A673 (cell line): ENCODE measurements at regions not wholly inside any gene's neighbourhood (a gene's known extent, or its start where the extent isn't known, plus 50 kb on each side); places are given as distances from the start of the nearest gene placed in this dataset.

Experiments used
- BruUV-seq: library from RNA; stranded (reverse); fragments of 400-500 nt; replicated peaks from 2 replicates; lab custom pipeline; 2021; lab: Mats Ljungman, UMichigan
- CTCF ChIA-PET: fragments of 300-600 bp; sonication (Branson Sonifier 250); formaldehyde crosslinking; loops from one replicate; lab custom pipeline; 2022; ENCODE audit warnings: antibody characterized with exemption; lab: Charles Lee
- POLR2A ChIA-PET: fragments of 300-600 bp; sonication (Branson Sonifier 250); formaldehyde crosslinking; loops from one replicate; lab custom pipeline; 2022; ENCODE audit warnings: antibody characterized with exemption; ENCODE audit not compliant: low non-redundant PET; lab: Charles Lee
- DNase-seq: peaks from one replicate; pipeline ENCODE4 v3.0.0-alpha.2; 2015; ENCODE audit warnings: low spot score
- H3K27ac ChIP-seq: fragments of 200-600 bp; sonication (generic); 2 replicates; pipeline ENCODE4 v1.5.1; 2016; ENCODE audit warnings: mixed run types, low read depth, mild to moderate bottlenecking, mixed read lengths, antibody characterized with exemption, low read length; ENCODE audit not compliant: poor library complexity, severe bottlenecking
- H3K27me3 ChIP-seq: fragments of 200-600 bp; sonication (generic); replicated peaks from 2 replicates; pipeline ENCODE4 v1.6.1; 2017; ENCODE audit warnings: mixed run types, low read depth, mild to moderate bottlenecking, mixed read lengths, antibody characterized with exemption, low read length; ENCODE audit not compliant: insufficient read depth, poor library complexity
- H3K36me3 ChIP-seq: fragments of 200-600 bp; sonication (generic); 2 replicates; pipeline ENCODE4 v1.6.1; 2016; ENCODE audit warnings: mixed run types, mild to moderate bottlenecking, mixed read lengths, antibody characterized with exemption, low read length; ENCODE audit not compliant: insufficient read depth, poor library complexity, severe bottlenecking
- H3K4me1 ChIP-seq: fragments of 200-600 bp; sonication (generic); 2 replicates; pipeline ENCODE4 v1.6.1; 2017; ENCODE audit warnings: mixed run types, mild to moderate bottlenecking, mixed read lengths, antibody characterized with exemption, low read length; ENCODE audit not compliant: insufficient read depth, poor library complexity, severe bottlenecking
- H3K4me3 ChIP-seq: fragments of 200-600 bp; sonication (generic); 2 replicates; pipeline ENCODE4 v1.5.1; 2016; ENCODE audit warnings: low read depth, mixed run types, mild to moderate bottlenecking, mixed read lengths, low read length; ENCODE audit not compliant: poor library complexity, severe bottlenecking
- H3K9me3 ChIP-seq: fragments of 200-600 bp; sonication (generic); 2 replicates; pipeline ENCODE4 v1.6.1; 2016; ENCODE audit warnings: mixed run types, low read depth, mild to moderate bottlenecking, mixed read lengths, antibody characterized with exemption, low read length; ENCODE audit not compliant: poor library complexity, severe bottlenecking
- CTCF ChIP-seq: fragments of 300-800, 200-600 bp; sonication (generic); conservative IDR thresholded peaks from 2 replicates; pipeline ENCODE4 v1.5.1; 2017; ENCODE audit warnings: low read depth, mild to moderate bottlenecking, antibody characterized with exemption, low read length, moderate library complexity, mixed read lengths
- EZH2 ChIP-seq: fragments of 200-600 bp; sonication (generic); IDR thresholded peaks from 2 replicates; pipeline ENCODE4 v1.6.1; 2017; ENCODE audit warnings: borderline replicate concordance, low read depth, mild to moderate bottlenecking, mixed read lengths, antibody characterized with exemption, low read length; ENCODE audit not compliant: poor library complexity, severe bottlenecking
- intact Hi-C: fragments of 100-400 bp; cut with micrococcal nuclease; formaldehyde crosslinking; loops from one replicate; pipeline ENCODE4 v1.10.0; 2022; ENCODE audit not compliant: unreplicated experiment

- CTCF ChIA-PET: no interaction called here
- Histone ChIP-seq H3K27me3 (peaks cover 4% of the 10 kb centered on the region), H3K27ac (no peak overlapping the region), H3K4me1 (no peaks in the 10 kb centered on the region), H3K9me3 (no peaks in the 10 kb centered on the region), H3K36me3 (no peaks in the 10 kb centered on the region), H3K4me3 (no peak overlapping the region)
- intact Hi-C loops: no loop called here
- BruUV-seq: no TSS peak
- no peak for DNase-seq
- TF ChIP-seq EZH2: no peak
- POLR2A ChIA-PET: no interaction called here
Measured at GRCh38 chr13:34349091-34349722, 531.3 kb downstream of the RFC3 start.

- no peaks in the 10 kb centered on the region for H3K9me3 ChIP-seq
- CTCF ChIA-PET: no interaction called here
- H3K27ac ChIP-seq: no peak overlapping the region
- POLR2A ChIA-PET: no interaction called here
- no peak for TF ChIP-seq EZH2
- no peak for TF ChIP-seq CTCF
- H3K4me3 ChIP-seq: no peak overlapping the region
- H3K4me1 ChIP-seq: no peaks in the 10 kb centered on the region
- intact Hi-C loops: no loop called here
- BruUV-seq: no TSS peak
- no peaks in the 10 kb centered on the region for H3K27me3 ChIP-seq
- no peaks in the 10 kb centered on the region for H3K36me3 ChIP-seq
- no peak for DNase-seq
Measured at GRCh38 chr13:34350671-34351070, 532.7 kb downstream of the RFC3 start.

GRCh38 chr13:34351134-34351533 lies 533.2 kb downstream of the RFC3 start:
- no peak for DNase-seq
- no peak overlapping the region for H3K4me3 ChIP-seq
- intact Hi-C loops: no loop called here
- BruUV-seq: no TSS peak
- no peaks in the 10 kb centered on the region for H3K27me3 ChIP-seq
- TF ChIP-seq CTCF (no peak), EZH2 (no peak)
- H3K4me1 ChIP-seq: no peaks in the 10 kb centered on the region
- H3K9me3 ChIP-seq: no peaks in the 10 kb centered on the region
- no peak overlapping the region for H3K27ac ChIP-seq
- H3K36me3 ChIP-seq: no peaks in the 10 kb centered on the region
- CTCF ChIA-PET: no interaction called here
- POLR2A ChIA-PET: no interaction called here

GRCh38 chr13:34352958-34353357 lies 535.0 kb downstream of the RFC3 start:
- Histone ChIP-seq H3K4me1 (no peaks in the 10 kb centered on the region), H3K36me3 (no peaks in the 10 kb centered on the region), H3K27me3 (no peaks in the 10 kb centered on the region), H3K9me3 (no peaks in the 10 kb centered on the region), H3K4me3 (no peak overlapping the region), H3K27ac (no peak overlapping the region)
- no TSS peak for BruUV-seq
- ChIA-PET CTCF (no interaction called here), POLR2A (no interaction called here)
- DNase-seq: no peak
- no peak for TF ChIP-seq EZH2
- no peak for TF ChIP-seq CTCF
- intact Hi-C loops: no loop called here
